GM12875 (cell line): ENCODE measurements at regions not wholly inside any gene's neighbourhood (a gene's known extent, or its start where the extent isn't known, plus 50 kb on each side); places are given as distances from the start of the nearest gene placed in this dataset.
"Not testable (repeated sequence)": the region's sequence is repeated elsewhere in the genome, so short reads cannot be mapped to it uniquely, and the experiment has no call there.

ENCODE experiments used
- H3K4me3 ChIP-seq: one replicate; pipeline ENCODE4 v1.5.1; 2011; ENCODE audit warnings: low read depth, low read length, control low read depth
- CTCF ChIP-seq: IDR thresholded peaks from 2 replicates; pipeline ENCODE4 v1.5.1; 2011; ENCODE audit warnings: low read depth, mild to moderate bottlenecking, control low read depth, inconsistent platforms, low read length, moderate library complexity, borderline replicate concordance; ENCODE audit not compliant: insufficient read depth

GRCh38 chrX:52277666-52278065 lies 91.2 kb upstream of the XAGE2 start:
- no peak overlapping the region for H3K4me3 ChIP-seq
- TF ChIP-seq CTCF: no peak

- TF ChIP-seq CTCF: no peak
- H3K4me3 ChIP-seq: no peak overlapping the region
These were observed 88.0 kb upstream of the XAGE2 start for GRCh38 chrX:52280812-52281211.

GRCh38 chrX:52284865-52285264 lies 84.0 kb upstream of the XAGE2 start:
- no peak overlapping the region for H3K4me3 ChIP-seq
- TF ChIP-seq CTCF: no peak

- H3K4me3 ChIP-seq: not testable (repeated sequence)
These were observed 69.9 kb upstream of the XAGE2 start for GRCh38 chrX:52298968-52299367.

- H3K4me3 ChIP-seq: not testable (repeated sequence)
These were observed 60.3 kb upstream of the XAGE2 start for GRCh38 chrX:52308532-52308931.
